ENCODE measurements at regions not wholly inside any gene's neighbourhood (a gene's known extent, or its start where the extent isn't known, plus 50 kb on each side); places are given as distances from the start of the nearest gene placed in this dataset.

DNA sequence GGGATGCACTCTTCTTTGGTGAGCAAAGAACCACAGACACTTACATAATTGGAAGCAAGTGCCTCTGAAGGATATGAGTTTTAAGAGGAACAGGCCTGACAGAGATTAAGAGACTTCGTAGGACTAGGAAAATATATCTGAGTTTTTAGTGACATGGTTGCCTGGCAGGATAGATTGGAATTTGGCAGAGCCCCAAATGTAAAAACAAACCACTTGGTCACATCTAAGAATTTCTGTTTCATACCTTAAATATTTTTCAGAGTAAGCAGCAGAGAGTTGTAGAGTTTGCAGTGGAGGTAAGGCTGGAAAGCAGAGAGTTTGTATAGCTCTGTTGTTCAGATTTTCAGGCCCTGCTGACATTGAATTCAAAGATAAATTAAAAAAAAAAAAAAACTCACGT lies 150.1 kb upstream of the MAGEB2 start:
- TF ChIP-seq CEBPB (IDR thresholded peaks at IDR 0.05; ENCODE audit: low read depth) = no peak
- no peak for TF ChIP-seq POLR2A (IDR thresholded peaks at IDR 0.05; ENCODE audit: borderline replicate concordance, extremely low read depth, insufficient read depth, insufficient read length)
- TF ChIP-seq, protein P1, sequence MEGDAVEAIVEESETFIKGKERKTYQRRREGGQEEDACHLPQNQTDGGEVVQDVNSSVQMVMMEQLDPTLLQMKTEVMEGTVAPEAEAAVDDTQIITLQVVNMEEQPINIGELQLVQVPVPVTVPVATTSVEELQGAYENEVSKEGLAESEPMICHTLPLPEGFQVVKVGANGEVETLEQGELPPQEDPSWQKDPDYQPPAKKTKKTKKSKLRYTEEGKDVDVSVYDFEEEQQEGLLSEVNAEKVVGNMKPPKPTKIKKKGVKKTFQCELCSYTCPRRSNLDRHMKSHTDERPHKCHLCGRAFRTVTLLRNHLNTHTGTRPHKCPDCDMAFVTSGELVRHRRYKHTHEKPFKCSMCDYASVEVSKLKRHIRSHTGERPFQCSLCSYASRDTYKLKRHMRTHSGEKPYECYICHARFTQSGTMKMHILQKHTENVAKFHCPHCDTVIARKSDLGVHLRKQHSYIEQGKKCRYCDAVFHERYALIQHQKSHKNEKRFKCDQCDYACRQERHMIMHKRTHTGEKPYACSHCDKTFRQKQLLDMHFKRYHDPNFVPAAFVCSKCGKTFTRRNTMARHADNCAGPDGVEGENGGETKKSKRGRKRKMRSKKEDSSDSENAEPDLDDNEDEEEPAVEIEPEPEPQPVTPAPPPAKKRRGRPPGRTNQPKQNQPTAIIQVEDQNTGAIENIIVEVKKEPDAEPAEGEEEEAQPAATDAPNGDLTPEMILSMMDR (IDR thresholded peaks at IDR 0.05 in 2 of 3, conservative IDR thresholded peaks at IDR 0.05 in 1 of 3; ENCODE audit: borderline replicate concordance in 1 of 3, insufficient read depth in 1 of 3, low read depth in 2 of 3, low read length in 2 of 3) = no peak
- TF ChIP-seq POLR2AphosphoS5 (IDR thresholded peaks at IDR 0.05; ENCODE audit: low read depth, low read length) = no peak
- TF ChIP-seq, protein P2, sequence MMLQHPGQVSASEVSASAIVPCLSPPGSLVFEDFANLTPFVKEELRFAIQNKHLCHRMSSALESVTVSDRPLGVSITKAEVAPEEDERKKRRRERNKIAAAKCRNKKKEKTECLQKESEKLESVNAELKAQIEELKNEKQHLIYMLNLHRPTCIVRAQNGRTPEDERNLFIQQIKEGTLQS (IDR thresholded peaks at IDR 0.05) = no peak
- TF ChIP-seq EZH2phosphoT487 (IDR thresholded peaks at IDR 0.05; ENCODE audit: borderline replicate concordance) = no peak
- TF ChIP-seq, protein P3, sequence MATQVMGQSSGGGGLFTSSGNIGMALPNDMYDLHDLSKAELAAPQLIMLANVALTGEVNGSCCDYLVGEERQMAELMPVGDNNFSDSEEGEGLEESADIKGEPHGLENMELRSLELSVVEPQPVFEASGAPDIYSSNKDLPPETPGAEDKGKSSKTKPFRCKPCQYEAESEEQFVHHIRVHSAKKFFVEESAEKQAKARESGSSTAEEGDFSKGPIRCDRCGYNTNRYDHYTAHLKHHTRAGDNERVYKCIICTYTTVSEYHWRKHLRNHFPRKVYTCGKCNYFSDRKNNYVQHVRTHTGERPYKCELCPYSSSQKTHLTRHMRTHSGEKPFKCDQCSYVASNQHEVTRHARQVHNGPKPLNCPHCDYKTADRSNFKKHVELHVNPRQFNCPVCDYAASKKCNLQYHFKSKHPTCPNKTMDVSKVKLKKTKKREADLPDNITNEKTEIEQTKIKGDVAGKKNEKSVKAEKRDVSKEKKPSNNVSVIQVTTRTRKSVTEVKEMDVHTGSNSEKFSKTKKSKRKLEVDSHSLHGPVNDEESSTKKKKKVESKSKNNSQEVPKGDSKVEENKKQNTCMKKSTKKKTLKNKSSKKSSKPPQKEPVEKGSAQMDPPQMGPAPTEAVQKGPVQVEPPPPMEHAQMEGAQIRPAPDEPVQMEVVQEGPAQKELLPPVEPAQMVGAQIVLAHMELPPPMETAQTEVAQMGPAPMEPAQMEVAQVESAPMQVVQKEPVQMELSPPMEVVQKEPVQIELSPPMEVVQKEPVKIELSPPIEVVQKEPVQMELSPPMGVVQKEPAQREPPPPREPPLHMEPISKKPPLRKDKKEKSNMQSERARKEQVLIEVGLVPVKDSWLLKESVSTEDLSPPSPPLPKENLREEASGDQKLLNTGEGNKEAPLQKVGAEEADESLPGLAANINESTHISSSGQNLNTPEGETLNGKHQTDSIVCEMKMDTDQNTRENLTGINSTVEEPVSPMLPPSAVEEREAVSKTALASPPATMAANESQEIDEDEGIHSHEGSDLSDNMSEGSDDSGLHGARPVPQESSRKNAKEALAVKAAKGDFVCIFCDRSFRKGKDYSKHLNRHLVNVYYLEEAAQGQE (IDR thresholded peaks at IDR 0.05; ENCODE audit: low read depth) = no peak

All from HCT116 (cell line).